IPS-15b (cell line): ENCODE measurements at regions not wholly inside any gene's neighbourhood (a gene's known extent, or its start where the extent isn't known, plus 50 kb on each side); places are given as distances from the start of the nearest gene placed in this dataset.

Experiments
- H3K27me3 ChIP-seq: one replicate; pipeline ENCODE4 v1.6.1; 2013; ENCODE audit warnings: low read length; ENCODE audit not compliant: control insufficient read depth, insufficient read depth
- H3K36me3 ChIP-seq: one replicate; pipeline ENCODE4 v1.6.1; 2013; ENCODE audit warnings: low read length; ENCODE audit not compliant: control insufficient read depth, insufficient read depth
- H3K4me1 ChIP-seq: one replicate; pipeline ENCODE4 v1.6.1; 2013; ENCODE audit warnings: mild to moderate bottlenecking, low read length; ENCODE audit not compliant: control insufficient read depth, insufficient read depth
- H3K4me3 ChIP-seq: one replicate; pipeline ENCODE4 v1.5.1; 2013; ENCODE audit warnings: low read depth, low read length
- H3K9ac ChIP-seq: one replicate; pipeline ENCODE4 v1.6.1; 2013; ENCODE audit warnings: low read depth, mild to moderate bottlenecking, low read length
- H3K9me3 ChIP-seq: one replicate; pipeline ENCODE4 v1.6.1; 2013; ENCODE audit warnings: mild to moderate bottlenecking, low read length; ENCODE audit not compliant: control insufficient read depth, insufficient read depth

DNA sequence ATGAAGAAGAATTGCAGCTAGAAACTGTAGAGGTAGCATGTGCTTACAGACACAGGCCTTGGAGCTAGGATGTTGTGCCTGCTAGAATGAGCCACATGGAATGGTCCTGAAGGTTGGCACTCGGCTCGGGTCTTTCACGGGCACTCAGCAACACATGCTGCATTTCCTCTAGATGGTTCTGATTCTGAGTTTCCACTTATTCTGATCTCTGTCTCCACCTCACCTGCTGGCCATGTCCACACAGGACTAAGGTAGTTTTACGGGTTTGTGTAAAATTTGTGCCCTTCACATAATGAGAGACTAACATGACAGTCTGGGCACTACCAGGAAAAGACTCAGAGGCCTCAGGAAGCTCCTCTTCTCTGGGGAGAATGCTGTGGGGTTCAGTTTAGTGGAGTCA lies 444.8 kb upstream of the MKI67 start:
- H3K27me3 ChIP-seq, result no peaks in the 10 kb centered on the region
- no peaks in the 10 kb centered on the region for H3K36me3 ChIP-seq
- no peaks in the 10 kb centered on the region for H3K4me1 ChIP-seq
- no peak overlapping the region for H3K4me3 ChIP-seq
- H3K9ac ChIP-seq, result no peak overlapping the region
- no peaks in the 10 kb centered on the region for H3K9me3 ChIP-seq

DNA sequence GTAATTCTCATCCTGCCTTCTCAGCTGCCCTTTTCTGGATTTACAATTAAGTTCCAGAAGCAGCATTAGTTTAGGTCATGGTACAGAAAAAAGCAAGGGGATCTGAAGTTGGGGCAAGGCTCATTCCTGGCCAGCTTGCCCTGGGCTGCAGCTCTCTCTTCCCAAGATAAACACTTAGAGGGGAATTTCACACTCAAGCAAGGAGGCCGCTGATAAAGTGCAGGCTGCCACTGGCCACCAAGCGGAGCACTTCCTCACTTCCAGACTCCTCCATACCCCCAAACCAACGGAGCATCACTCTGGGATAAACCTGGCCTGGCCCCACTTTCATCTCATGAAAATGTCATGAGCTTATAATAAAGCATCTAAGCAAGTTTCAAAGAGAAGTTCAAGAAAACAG lies 445.5 kb upstream of the MKI67 start:
- H3K36me3 ChIP-seq, result no peaks in the 10 kb centered on the region
- H3K9ac ChIP-seq, result no peak overlapping the region
- H3K4me3 ChIP-seq, result no peak overlapping the region
- H3K4me1 ChIP-seq, result no peaks in the 10 kb centered on the region
- no peaks in the 10 kb centered on the region for H3K27me3 ChIP-seq
- no peaks in the 10 kb centered on the region for H3K9me3 ChIP-seq

DNA sequence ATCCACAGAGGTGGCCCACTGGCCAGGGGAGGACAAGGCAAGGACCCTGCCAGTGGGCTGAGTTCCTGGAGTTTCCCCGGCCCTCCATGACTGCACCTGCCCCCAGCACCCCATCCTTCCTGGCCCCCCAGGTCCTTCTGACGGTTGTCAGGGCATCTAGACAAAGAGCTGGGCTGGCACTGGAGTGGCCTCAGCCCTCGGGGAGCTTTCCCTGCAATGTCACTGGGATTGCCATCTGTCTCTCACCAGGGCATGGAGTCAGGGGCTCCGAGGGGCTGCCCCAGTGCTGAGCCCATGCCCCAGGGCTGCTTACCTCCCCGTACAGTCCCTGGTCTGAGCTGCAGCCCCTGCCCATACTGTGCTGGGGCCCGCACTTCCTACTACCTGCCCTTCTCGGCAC lies 446.5 kb upstream of the MKI67 start:
- no peak overlapping the region for H3K4me3 ChIP-seq
- H3K4me1 ChIP-seq, result no peaks in the 10 kb centered on the region
- H3K27me3 ChIP-seq, result no peaks in the 10 kb centered on the region
- no peaks in the 10 kb centered on the region for H3K9me3 ChIP-seq
- no peaks in the 10 kb centered on the region for H3K36me3 ChIP-seq
- H3K9ac ChIP-seq, result no peak overlapping the region

DNA sequence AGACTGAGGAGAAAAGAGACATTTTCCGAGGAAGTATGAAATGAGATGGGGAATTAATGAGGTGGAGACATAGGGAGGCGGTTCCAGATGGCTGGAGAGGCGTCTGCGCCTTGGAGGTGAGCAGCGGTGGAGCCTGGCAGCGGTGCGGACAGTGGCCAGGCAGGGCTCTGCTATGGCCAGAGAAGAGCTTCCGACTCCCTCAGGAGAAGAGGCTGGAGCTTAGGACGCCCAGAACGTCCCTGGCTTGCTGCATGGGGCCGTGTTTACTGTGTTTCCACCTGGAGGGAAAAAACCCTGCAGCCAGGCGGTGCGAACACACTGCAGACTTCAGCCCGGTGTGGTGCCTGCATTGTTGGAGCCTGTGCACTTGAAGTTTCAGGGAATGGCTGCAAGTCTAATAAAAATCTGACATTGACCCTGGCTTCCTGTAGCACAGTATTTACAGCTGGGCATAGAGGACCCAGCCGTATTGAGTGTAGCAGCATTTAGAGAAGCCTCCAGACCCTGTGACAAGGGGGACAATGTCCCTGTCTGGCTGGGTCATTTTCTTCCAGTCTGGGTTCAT lies 447.1 kb upstream of the MKI67 start:
- Histone ChIP-seq H3K4me1 (no peaks in the 10 kb centered on the region), H3K4me3 (no peak overlapping the region), H3K9me3 (no peaks in the 10 kb centered on the region), H3K27me3 (no peaks in the 10 kb centered on the region), H3K36me3 (no peaks in the 10 kb centered on the region), H3K9ac (no peak overlapping the region)

DNA sequence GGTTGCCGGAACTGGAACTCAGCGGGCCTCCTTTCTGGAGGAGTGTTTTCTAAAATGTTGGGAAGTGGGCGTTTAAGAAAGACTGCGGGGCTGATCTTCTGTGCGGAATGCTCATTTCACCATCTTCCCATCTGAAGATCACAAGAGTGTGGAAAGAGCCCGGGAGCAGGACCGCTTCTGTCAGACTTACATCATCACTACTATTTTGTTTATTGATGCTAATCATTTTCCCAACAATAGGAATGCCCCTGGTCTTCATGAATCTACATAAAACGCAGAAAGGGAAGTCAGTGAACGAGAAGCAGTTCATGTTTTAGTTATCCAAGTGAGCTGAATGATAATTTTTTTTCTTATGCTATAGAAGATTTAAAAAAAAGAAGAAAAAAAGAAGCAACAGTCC lies 447.8 kb upstream of the MKI67 start:
- no peaks in the 10 kb centered on the region for H3K27me3 ChIP-seq
- H3K9me3 ChIP-seq, result no peaks in the 10 kb centered on the region
- no peak overlapping the region for H3K4me3 ChIP-seq
- no peaks in the 10 kb centered on the region for H3K36me3 ChIP-seq
- H3K9ac ChIP-seq, result no peak overlapping the region
- peaks cover 1% of the 10 kb centered on the region for H3K4me1 ChIP-seq

DNA sequence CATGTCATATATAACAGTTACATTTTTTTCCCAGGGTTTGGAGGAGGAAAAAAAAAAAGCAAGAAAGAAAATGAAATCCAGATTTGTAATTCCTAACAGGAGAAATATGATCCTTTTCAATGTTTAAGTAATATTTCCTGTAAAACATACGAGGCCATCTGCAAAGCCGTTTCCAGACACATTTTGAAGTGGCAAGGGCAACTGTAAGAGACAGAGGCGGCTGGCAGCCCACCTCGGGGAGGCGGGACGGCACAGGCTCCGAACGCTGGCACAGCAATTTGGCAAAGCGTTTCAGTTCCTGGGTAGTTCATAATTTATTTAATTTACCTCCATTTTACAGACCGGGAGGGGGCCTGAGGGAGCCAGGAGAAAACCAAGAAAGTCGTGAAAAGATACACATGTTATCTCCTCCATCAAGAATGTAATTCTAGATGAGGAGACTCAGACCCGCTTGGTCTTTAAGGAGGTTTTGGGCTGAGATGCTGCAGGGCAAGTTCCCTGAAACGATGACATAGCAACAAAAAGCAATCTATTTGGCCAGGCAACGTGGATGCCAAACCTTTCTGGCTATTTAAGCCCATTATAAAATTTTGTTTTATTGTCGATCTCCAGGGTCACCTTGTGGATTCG lies 448.5 kb upstream of the MKI67 start:
- no peaks in the 10 kb centered on the region for H3K9me3 ChIP-seq
- no peaks in the 10 kb centered on the region for H3K27me3 ChIP-seq
- H3K36me3 ChIP-seq, result no peaks in the 10 kb centered on the region
- H3K4me1 ChIP-seq, result peaks cover 3% of the 10 kb centered on the region
- H3K4me3 ChIP-seq, result no peak overlapping the region
- no peak overlapping the region for H3K9ac ChIP-seq

DNA sequence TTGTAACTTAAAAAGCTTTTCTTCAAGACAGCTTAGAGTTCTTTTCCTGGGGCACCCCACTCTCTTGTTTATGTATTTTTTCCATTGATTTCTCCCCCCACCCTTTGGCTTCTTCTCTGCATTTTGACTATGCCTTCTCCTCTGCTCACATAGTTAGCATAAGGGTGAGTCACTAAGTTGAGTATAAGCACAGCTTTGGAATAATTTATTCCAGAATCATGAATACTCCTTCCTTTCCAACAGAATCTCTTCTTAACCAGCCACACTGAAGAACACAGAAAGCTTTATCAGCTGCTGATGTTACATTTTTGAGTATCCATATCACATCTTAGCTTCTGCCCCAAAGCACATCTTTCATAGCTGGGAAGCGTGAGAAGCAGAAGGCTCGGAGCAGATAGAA lies 449.5 kb upstream of the MKI67 start:
- H3K36me3 ChIP-seq, result no peaks in the 10 kb centered on the region
- peaks cover 3% of the 10 kb centered on the region for H3K4me1 ChIP-seq
- H3K9ac ChIP-seq, result no peak overlapping the region
- no peak overlapping the region for H3K4me3 ChIP-seq
- no peaks in the 10 kb centered on the region for H3K9me3 ChIP-seq
- no peaks in the 10 kb centered on the region for H3K27me3 ChIP-seq

DNA sequence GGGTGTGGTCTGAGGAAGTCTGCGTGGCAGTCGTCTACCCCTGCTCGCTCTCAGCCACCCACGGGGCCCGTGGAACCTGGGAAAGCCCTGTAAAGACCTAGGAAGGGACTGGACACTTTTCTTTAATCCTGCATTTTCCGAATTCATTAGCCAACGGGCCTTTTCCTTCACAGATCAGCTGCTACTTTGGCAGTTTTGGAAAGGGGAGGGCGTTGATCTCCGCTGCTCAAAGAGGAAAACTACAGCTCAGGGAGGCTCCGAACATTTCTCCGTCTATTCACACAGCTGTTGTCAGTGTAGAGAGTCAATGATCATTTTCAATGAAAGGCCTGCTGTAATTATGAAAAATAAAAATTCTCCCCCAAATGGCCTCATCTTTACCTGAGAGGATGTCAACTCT lies 450.1 kb upstream of the MKI67 start:
- H3K27me3 ChIP-seq, result no peaks in the 10 kb centered on the region
- no peaks in the 10 kb centered on the region for H3K36me3 ChIP-seq
- no peak overlapping the region for H3K9ac ChIP-seq
- peaks cover 3% of the 10 kb centered on the region for H3K4me1 ChIP-seq
- no peaks in the 10 kb centered on the region for H3K9me3 ChIP-seq
- H3K4me3 ChIP-seq, result no peak overlapping the region

DNA sequence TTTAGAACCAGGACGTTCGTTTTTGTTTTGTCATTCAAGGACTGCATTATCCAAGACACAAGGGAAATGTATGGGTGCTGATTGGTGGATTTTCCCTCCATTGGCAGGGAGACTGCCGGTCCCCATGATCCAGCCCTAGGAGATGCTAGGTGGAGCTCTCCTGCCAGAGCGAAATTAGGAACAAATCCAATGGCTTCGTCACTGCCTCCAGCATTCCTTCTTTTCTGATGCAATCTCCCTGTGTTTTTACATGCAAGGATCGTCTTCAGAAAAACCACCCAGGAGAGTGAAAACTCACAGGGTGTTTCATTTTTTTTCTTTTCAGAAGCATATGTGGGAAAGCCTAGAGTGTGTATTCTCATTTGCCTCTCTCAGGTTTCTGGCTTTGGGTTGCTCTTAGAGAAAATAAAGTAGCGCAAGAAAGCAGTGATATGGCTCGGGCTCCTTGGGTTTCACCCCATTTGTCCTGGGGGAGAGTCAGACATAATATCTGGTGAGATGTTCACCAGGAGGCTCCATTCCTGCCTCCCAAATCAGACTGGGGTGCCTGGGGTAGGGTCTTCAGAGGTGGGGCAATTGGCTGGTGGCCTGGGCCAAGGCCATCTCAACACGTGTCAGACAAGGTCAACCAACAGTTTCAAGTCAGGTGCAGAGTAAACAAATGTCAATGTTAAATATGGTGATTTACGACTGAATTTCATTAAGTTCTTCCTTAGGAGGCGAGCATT lies 450.9 kb upstream of the MKI67 start:
- Histone ChIP-seq H3K9me3 (no peaks in the 10 kb centered on the region), H3K36me3 (no peaks in the 10 kb centered on the region), H3K9ac (no peak overlapping the region), H3K27me3 (no peaks in the 10 kb centered on the region), H3K4me3 (no peak overlapping the region), H3K4me1 (peaks cover 3% of the 10 kb centered on the region)

DNA sequence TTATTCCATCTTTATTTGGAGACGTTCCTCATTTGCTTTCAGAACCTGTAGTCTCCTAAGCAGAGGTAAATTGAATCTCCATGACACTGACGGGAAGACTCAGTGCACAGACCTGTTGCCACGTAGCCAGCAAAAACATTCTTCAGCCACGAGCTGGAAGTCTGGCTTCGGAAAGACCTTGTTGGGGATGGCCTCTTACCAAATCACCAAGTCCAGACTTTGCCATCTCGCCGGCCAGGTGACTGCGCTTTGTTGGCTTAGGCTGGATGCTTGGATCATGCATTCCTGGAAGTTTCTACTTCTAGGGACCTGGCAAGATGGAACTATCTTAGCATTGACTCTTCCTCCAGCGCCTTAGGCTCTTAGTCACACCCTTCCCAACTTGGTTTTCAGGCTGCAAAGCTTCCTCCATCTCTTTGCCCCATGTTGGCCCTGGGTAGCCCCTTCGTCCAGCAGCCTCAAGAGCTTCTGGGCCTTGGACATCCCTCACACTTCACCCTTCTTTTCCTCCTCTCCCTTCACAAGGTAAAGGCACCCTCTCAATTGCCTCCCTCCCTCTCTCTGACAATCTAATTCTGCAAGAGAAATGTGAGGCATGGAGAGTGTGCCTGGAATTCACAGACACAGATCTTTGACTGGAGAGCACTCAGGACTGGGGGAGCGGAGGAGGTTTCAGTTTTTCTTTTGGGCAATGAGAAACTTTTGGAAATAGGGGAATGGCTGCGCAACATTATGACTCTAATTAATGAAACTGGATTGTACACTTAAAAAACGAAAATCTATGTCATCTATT lies 451.9 kb upstream of the MKI67 start:
- H3K9me3 ChIP-seq, result no peaks in the 10 kb centered on the region
- H3K9ac ChIP-seq, result no peak overlapping the region
- H3K4me3 ChIP-seq, result no peak overlapping the region
- H3K36me3 ChIP-seq, result no peaks in the 10 kb centered on the region
- no peaks in the 10 kb centered on the region for H3K27me3 ChIP-seq
- H3K4me1 ChIP-seq, result peaks cover 3% of the 10 kb centered on the region

DNA sequence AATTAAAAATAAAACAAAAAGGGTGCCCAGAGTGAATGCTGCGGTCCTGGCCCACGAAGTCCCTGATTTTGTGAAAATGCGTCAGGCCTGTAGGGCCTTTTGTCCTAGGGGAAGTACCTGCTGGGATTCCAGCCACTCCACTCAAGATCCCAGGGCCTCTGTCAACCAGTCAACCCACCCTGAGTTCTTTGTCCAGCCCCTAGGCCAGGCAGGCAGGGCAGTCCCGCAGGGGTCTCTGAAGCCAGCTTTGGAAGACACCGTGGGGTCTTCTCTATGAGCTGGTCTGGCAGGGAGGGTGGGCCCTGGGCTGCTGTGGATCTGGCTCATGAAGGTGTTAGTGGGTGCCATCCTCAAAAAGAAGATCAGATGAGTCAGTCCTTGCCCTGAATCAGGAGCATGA lies 452.5 kb upstream of the MKI67 start:
- H3K27me3 ChIP-seq, result no peaks in the 10 kb centered on the region
- H3K9ac ChIP-seq, result no peak overlapping the region
- no peaks in the 10 kb centered on the region for H3K36me3 ChIP-seq
- H3K4me1 ChIP-seq, result peaks cover 3% of the 10 kb centered on the region
- no peak overlapping the region for H3K4me3 ChIP-seq
- H3K9me3 ChIP-seq, result no peaks in the 10 kb centered on the region
